ENCODE measurements at regions not wholly inside any gene's neighbourhood (a gene's known extent, or its start where the extent isn't known, plus 50 kb on each side); places are given as distances from the start of the nearest gene placed in this dataset.

- TF ChIP-seq, protein P1, sequence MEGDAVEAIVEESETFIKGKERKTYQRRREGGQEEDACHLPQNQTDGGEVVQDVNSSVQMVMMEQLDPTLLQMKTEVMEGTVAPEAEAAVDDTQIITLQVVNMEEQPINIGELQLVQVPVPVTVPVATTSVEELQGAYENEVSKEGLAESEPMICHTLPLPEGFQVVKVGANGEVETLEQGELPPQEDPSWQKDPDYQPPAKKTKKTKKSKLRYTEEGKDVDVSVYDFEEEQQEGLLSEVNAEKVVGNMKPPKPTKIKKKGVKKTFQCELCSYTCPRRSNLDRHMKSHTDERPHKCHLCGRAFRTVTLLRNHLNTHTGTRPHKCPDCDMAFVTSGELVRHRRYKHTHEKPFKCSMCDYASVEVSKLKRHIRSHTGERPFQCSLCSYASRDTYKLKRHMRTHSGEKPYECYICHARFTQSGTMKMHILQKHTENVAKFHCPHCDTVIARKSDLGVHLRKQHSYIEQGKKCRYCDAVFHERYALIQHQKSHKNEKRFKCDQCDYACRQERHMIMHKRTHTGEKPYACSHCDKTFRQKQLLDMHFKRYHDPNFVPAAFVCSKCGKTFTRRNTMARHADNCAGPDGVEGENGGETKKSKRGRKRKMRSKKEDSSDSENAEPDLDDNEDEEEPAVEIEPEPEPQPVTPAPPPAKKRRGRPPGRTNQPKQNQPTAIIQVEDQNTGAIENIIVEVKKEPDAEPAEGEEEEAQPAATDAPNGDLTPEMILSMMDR (IDR thresholded peaks at IDR 0.05; ENCODE audit: borderline replicate concordance, control extremely low read depth, extremely low read depth, insufficient read depth, missing control alignments), result no peak
- DNase-seq (ENCODE audit: low spot score), result no peak
- in situ Hi-C loops (cut with MboI; ENCODE audit: low sequenced_read_pairs, unreplicated experiment), result no loop called here
These were observed 672.2 kb downstream of the GATA3 start for GRCh38 chr10:8726779-8727084.

- TF ChIP-seq, protein P1 (IDR thresholded peaks at IDR 0.05; ENCODE audit: borderline replicate concordance, control extremely low read depth, extremely low read depth, insufficient read depth, missing control alignments), result no peak
- no peak for DNase-seq (ENCODE audit: low spot score)
- in situ Hi-C loops (cut with MboI; ENCODE audit: low sequenced_read_pairs, unreplicated experiment), result no loop called here
These were observed 676.9 kb downstream of the GATA3 start for GRCh38 chr10:8731121-8732095.

DNA sequence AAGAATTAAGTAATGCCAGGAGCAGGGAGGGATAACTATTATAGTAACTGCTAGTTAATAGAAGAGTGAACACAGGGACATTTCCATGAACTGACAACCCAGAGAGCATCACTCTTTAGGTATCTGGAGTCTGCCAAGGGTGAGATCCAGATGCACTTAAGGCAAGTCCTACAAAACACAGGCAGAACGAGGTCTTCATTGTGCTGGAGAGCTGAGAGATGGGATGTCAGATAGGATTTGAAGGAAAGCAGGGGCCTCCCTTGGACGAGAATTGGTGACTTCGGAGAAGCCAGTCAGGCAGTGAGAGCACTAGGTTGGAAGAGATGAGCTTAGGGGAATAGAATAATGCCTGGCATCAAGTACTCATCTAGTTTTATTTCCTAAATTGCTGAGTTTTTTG, 684.5 kb downstream of the GATA3 start:
- no peak for DNase-seq (ENCODE audit: low spot score)
- in situ Hi-C loops (cut with MboI; ENCODE audit: low sequenced_read_pairs, unreplicated experiment), result no loop called here

GRCh38 chr10:8752146-8752843, 697.8 kb downstream of the GATA3 start:
- DNase-seq (ENCODE audit: low spot score), result no peak
- TF ChIP-seq, protein P1 (IDR thresholded peaks at IDR 0.05; ENCODE audit: borderline replicate concordance, control extremely low read depth, extremely low read depth, insufficient read depth, missing control alignments), result no peak
- in situ Hi-C loops (cut with MboI; ENCODE audit: low sequenced_read_pairs, unreplicated experiment), result no loop called here

More for the DNA sequence above, 684.5 kb downstream of the GATA3 start:
- TF ChIP-seq, protein P1 (IDR thresholded peaks at IDR 0.05; ENCODE audit: borderline replicate concordance, control extremely low read depth, extremely low read depth, insufficient read depth, missing control alignments), result no peak

DNA sequence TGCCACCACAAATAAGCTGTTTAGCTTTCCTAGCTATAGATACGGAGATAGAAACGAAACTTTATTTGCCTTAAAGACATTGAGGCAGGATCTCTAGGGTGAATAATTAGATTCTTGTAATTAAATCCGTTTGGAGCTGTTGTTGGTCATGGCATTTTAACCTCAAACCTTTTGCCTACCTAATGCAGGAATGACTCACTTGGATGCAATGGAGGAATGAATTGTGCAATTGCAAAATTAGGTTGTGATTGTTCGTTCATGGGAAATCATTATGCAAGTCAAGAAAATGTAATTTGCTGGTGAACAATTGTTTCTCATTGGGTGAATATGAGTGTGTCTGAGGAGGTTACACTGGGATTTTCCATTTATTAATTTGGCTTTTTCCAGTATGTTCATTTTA, 703.5 kb downstream of the GATA3 start:
- TF ChIP-seq, protein P1 (IDR thresholded peaks at IDR 0.05; ENCODE audit: borderline replicate concordance, control extremely low read depth, extremely low read depth, insufficient read depth, missing control alignments), result no peak
- in situ Hi-C loops (cut with MboI; ENCODE audit: low sequenced_read_pairs, unreplicated experiment), result no loop called here
- DNase-seq (ENCODE audit: low spot score), result no peak

- DNase-seq (ENCODE audit: low spot score), result no peak
- TF ChIP-seq, protein P1 (IDR thresholded peaks at IDR 0.05; ENCODE audit: borderline replicate concordance, control extremely low read depth, extremely low read depth, insufficient read depth, missing control alignments), result no peak
- in situ Hi-C loops (cut with MboI; ENCODE audit: low sequenced_read_pairs, unreplicated experiment), result no loop called here
These were observed 712.4 kb downstream of the GATA3 start for GRCh38 chr10:8766899-8767298.
